Fibroblast of lung (primary cell): ENCODE measurements at regions not wholly inside any gene's neighbourhood (a gene's known extent, or its start where the extent isn't known, plus 50 kb on each side); places are given as distances from the start of the nearest gene placed in this dataset.

Experiments
- CTCF ChIP-seq, 2 donors: IDR thresholded peaks in 1 of 2; conservative IDR thresholded peaks in 1 of 2; 1 replicate in 1 of 2; 2 replicates in 1 of 2; pipeline ENCODE4 v1.5.1; 2011 to 2012; ENCODE audit warnings: low read length in 2 of 2, control low read depth in 1 of 2, inconsistent platforms in 1 of 2, low read depth in 1 of 2, mild to moderate bottlenecking in 1 of 2
- EZH2 ChIP-seq: IDR thresholded peaks from 2 replicates; pipeline ENCODE4 v1.5.1; 2012; ENCODE audit warnings: low read length, control low read depth, mild to moderate bottlenecking; ENCODE audit errors: missing control alignments

DNA sequence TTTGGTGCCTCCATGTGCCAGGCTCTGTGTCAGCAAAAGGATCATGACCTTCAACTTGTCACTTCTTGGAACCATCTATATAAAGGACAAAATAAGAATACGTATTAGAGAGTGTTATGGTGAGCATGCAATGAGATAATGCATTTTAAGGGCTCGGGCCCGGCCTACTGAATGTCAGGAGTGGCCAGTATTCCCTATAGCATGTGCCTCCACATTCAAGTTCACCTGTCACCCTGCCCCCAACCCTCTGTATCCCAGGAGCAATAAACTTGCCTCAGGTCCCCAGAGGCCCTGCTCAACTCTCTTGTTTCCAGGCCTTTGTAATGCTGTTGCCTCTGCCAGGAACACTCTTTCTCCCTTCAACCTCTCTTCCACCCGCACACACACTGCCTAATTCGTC is 90.2 kb upstream of the SLC6A11 start:
- TF ChIP-seq CTCF (conservative IDR thresholded peaks at IDR 0.05 in 1 of 2, IDR thresholded peaks at IDR 0.05 in 1 of 2; ENCODE audit: low read depth in 1 of 2, low read length in 2 of 2), result no peak
- no peak for TF ChIP-seq EZH2
